Stimulated activated CD4-positive, alpha-beta T cell treated with anti-CD3 and anti-CD28 coated beads, Interleukin-2, amount 100 ng/mL, for 48 hours (primary cell): ENCODE measurements at regions not wholly inside any gene's neighbourhood (a gene's known extent, or its start where the extent isn't known, plus 50 kb on each side); places are given as distances from the start of the nearest gene placed in this dataset.
A peak's percentile ranks its signal among the peaks of the same experiment; 100 is the strongest.

Experiments used
- DNase-seq, 2 donors: peaks; one replicate each; pipeline ENCODE4 v3.0.0-alpha.2; 2020

GRCh38 chr14:39841088-39841487, 408.9 kb upstream of the FBXO33 start:
- no peak for DNase-seq

- DNase-seq: no peak
These were observed 395.8 kb upstream of the FBXO33 start for GRCh38 chr14:39827901-39828655.

GRCh38 chr14:39812532-39813320, 380.5 kb upstream of the FBXO33 start:
- DNase-seq: no peak

- DNase-seq: no peak
These were observed 375.0 kb upstream of the FBXO33 start for GRCh38 chr14:39807271-39807670.

- DNase-seq: no peak
These were observed 352.2 kb upstream of the FBXO33 start for GRCh38 chr14:39784461-39784860.

- DNase-seq: no peak
These were observed 349.2 kb upstream of the FBXO33 start for GRCh38 chr14:39781466-39781865.

- DNase-seq: no peak
These were observed 341.3 kb upstream of the FBXO33 start for GRCh38 chr14:39773387-39774126.

GRCh38 chr14:39772627-39773026, 340.4 kb upstream of the FBXO33 start:
- no peak for DNase-seq

- no peak for DNase-seq
These were observed 336.4 kb upstream of the FBXO33 start for GRCh38 chr14:39768589-39768988.

GRCh38 chr14:39766397-39767000, 334.3 kb upstream of the FBXO33 start:
- DNase-seq: no peak

GRCh38 chr14:39765676-39766075, 333.4 kb upstream of the FBXO33 start:
- no peak for DNase-seq

- DNase-seq: no peak
These were observed 331.2 kb upstream of the FBXO33 start for GRCh38 chr14:39763402-39763890.

- no peak for DNase-seq
These were observed 330.6 kb upstream of the FBXO33 start for GRCh38 chr14:39762576-39763401.

GRCh38 chr14:39755269-39755878, 323.1 kb upstream of the FBXO33 start:
- DNase-seq: no peak

- no peak for DNase-seq
These were observed 308.2 kb upstream of the FBXO33 start for GRCh38 chr14:39740454-39740853.

- no peak for DNase-seq
These were observed 307.6 kb upstream of the FBXO33 start for GRCh38 chr14:39739796-39740195.

- no peak for DNase-seq
These were observed 302.1 kb upstream of the FBXO33 start for GRCh38 chr14:39734306-39734705.

GRCh38 chr14:39733741-39734140, 301.5 kb upstream of the FBXO33 start:
- DNase-seq: no peak

GRCh38 chr14:39731912-39732311, 299.7 kb upstream of the FBXO33 start:
- DNase-seq: peak; percentile 15 to 23

- no peak for DNase-seq
These were observed 294.3 kb upstream of the FBXO33 start for GRCh38 chr14:39726563-39726962.

GRCh38 chr14:39722547-39723273, 290.5 kb upstream of the FBXO33 start:
- DNase-seq: no peak
